Gastrocnemius medialis (tissue), 4 donors: ENCODE measurements at regions not wholly inside any gene's neighbourhood (a gene's known extent, or its start where the extent isn't known, plus 50 kb on each side); places are given as distances from the start of the nearest gene placed in this dataset.
"Not testable (repeated sequence)": the region's sequence is repeated elsewhere in the genome, so short reads cannot be mapped to it uniquely, and the experiment has no call there.

Experiments used
- ATAC-seq, 2 donors: fragments of 150-250 bp; one replicate each; pipeline ENCODE4 v1.9.1; 2016
- DNase-seq, 2 donors: peaks; one replicate each; pipeline ENCODE4 v3.0.0-alpha.2; 2019
- H3K27ac ChIP-seq, 4 donors: fragments of 200-600 bp; sonication (generic); 1 replicate in 1 of 4; 2 replicates in 3 of 4; pipeline ENCODE4 v1.5.1; 2016 to 2018; ENCODE audit warnings: mild to moderate bottlenecking in 2 of 4, moderate library complexity in 1 of 4
- H3K27me3 ChIP-seq, 3 donors: fragments of 200-600 bp; sonication (generic) in 2 of 3; 1 replicate in 1 of 3; 2 replicates in 2 of 3; pipeline versions ENCODE4 v1.5.1 to v1.6.0; 2016 to 2019; ENCODE audit warnings: mild to moderate bottlenecking in 1 of 3, moderate library complexity in 1 of 3
- H3K36me3 ChIP-seq, 2 donors: fragments of 200-600 bp; sonication (generic) in 1 of 2; one replicate each; pipeline ENCODE4 v1.5.1; 2017 to 2018
- H3K4me1 ChIP-seq, 2 donors: fragments of 200-600 bp; sonication (generic) in 1 of 2; one replicate each; pipeline ENCODE4 v1.5.1; 2016 to 2017; ENCODE audit warnings: mild to moderate bottlenecking in 2 of 2
- H3K4me3 ChIP-seq, 4 donors: fragments of 200-600 bp; sonication (generic) in 3 of 4; 1 replicate in 1 of 4; 2 replicates in 3 of 4; pipeline ENCODE4 v1.5.1; 2016 to 2019; ENCODE audit warnings: mild to moderate bottlenecking in 2 of 4
- H3K9me3 ChIP-seq, 3 donors: fragments of 200-600 bp; sonication (generic) in 2 of 3; 1 replicate in 1 of 3; 2 replicates in 2 of 3; pipeline ENCODE4 v1.5.1; 2016 to 2019
- POLR2A ChIP-seq, 2 donors: fragments of 450-650 bp; IDR thresholded peaks; one replicate each; pipeline ENCODE4 v1.6.1; 2017; ENCODE audit warnings: antibody characterized with exemption in 2 of 2, mild to moderate bottlenecking in 2 of 2, moderate library complexity in 2 of 2
- in situ Hi-C, 4 donors: fragments of 200-750 bp; cut with MboI; loops; one replicate each; pipeline versions ENCODE4 v1.15.0 to v1.8.0; 2017; ENCODE audit warnings: low sequenced_read_pairs in 4 of 4
- intact Hi-C: fragments of 100-400 bp; cut with DNase I; formaldehyde crosslinking; loops from one replicate; pipeline ENCODE4 v1.15.1; 2023; ENCODE audit warnings: low total_unique reads
- TF ChIP-seq, protein P1 (sequence below), 5 experiments: fragments of 450-650 bp in 3 of 5; fragments of 200-600 bp in 2 of 5; sonication (generic) in 2 of 5; IDR thresholded peaks in 4 of 5; conservative IDR thresholded peaks in 1 of 5; 1 replicate in 4 of 5; 2 replicates in 1 of 5; pipeline ENCODE4 v1.5.1; 2016 to 2019; ENCODE audit warnings: antibody characterized with exemption in 5 of 5, mild to moderate bottlenecking in 3 of 5, moderate library complexity in 3 of 5

DNA sequence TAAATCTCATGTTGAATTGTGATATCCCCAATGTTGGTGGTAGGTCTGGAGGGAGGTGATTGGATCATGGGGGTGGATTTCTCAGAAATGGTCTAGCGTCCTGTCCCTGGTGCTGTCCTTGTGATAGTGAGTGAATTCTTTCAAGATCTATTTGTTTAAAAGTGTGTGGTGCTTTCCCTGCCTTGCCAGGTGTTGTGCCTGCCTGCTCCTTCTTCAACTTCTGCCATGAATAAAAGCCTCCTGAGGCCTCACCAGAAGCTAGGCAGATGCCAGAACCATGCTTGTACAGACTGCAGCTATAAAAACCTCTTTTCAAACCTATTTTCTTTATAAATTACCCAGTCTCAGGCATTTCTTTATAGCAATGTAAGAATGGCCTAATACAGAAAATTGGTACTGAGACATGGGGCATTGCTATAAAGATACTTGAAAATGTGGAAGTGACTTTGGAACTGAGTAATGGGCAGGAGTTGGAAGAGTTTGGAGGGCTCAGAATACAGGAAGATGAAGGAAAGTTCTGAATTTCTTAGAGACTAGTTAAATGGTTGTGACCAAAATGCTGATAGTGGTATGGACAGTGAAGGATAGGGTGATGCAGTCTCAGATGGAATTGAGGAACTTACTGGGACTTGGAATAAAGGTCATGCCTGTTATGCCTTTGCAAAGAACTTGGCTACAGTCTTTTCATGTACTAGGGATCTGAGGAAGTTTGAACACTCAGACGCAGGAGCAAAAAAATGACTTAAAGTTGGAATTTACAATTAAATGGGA, 1514.6 kb upstream of the TPTE start:
- ATAC-seq, H3K9me3 ChIP-seq, H3K27ac ChIP-seq, DNase-seq, H3K36me3 ChIP-seq, H3K4me3 ChIP-seq, intact Hi-C loops, in situ Hi-C loops, H3K4me1 ChIP-seq: not testable (repeated sequence)
- H3K27me3 ChIP-seq: peaks cover 0 to 18% (median 10%) of the 10 kb centered on the region in 3 donors

DNA sequence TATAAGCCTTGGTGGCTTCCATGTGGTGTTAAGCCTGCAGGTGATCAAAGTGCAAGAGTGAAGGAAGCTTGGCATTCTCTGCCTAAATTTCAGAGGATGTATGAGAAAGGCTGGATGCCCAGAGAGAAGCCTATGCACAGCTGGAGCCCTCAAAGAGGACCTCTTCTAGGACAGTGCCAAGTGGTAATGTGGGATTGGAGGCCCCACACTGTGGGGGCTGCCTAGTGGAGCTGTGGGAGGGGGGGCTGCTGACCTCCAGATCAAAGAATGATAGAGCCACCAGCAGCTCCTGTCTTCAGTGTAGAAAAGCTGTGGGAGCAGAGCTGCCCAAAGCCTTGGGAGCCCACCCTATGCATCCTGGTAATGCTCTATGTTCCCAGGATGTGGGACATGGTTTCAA, 1512.7 kb upstream of the TPTE start:
- Histone ChIP-seq H3K4me3 (no peak overlapping the region), H3K27ac (no peak overlapping the region), H3K9me3 (no peaks in the 10 kb centered on the region), H3K4me1 (no peaks in the 10 kb centered on the region), H3K27me3 (peaks cover 0 to 21% (median 16%) of the 10 kb centered on the region in 3 donors), H3K36me3 (no peaks in the 10 kb centered on the region)
- ATAC-seq (no peak), DNase-seq (no peak)
- intact Hi-C loops (no loop called here), in situ Hi-C loops (no loop called here)
- TF ChIP-seq POLR2A (IDR thresholded peaks at IDR 0.05): no peak
- TF ChIP-seq, protein P1, sequence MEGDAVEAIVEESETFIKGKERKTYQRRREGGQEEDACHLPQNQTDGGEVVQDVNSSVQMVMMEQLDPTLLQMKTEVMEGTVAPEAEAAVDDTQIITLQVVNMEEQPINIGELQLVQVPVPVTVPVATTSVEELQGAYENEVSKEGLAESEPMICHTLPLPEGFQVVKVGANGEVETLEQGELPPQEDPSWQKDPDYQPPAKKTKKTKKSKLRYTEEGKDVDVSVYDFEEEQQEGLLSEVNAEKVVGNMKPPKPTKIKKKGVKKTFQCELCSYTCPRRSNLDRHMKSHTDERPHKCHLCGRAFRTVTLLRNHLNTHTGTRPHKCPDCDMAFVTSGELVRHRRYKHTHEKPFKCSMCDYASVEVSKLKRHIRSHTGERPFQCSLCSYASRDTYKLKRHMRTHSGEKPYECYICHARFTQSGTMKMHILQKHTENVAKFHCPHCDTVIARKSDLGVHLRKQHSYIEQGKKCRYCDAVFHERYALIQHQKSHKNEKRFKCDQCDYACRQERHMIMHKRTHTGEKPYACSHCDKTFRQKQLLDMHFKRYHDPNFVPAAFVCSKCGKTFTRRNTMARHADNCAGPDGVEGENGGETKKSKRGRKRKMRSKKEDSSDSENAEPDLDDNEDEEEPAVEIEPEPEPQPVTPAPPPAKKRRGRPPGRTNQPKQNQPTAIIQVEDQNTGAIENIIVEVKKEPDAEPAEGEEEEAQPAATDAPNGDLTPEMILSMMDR (IDR thresholded peaks at IDR 0.05 in 4 of 5, conservative IDR thresholded peaks at IDR 0.05 in 1 of 5): no peak

DNA sequence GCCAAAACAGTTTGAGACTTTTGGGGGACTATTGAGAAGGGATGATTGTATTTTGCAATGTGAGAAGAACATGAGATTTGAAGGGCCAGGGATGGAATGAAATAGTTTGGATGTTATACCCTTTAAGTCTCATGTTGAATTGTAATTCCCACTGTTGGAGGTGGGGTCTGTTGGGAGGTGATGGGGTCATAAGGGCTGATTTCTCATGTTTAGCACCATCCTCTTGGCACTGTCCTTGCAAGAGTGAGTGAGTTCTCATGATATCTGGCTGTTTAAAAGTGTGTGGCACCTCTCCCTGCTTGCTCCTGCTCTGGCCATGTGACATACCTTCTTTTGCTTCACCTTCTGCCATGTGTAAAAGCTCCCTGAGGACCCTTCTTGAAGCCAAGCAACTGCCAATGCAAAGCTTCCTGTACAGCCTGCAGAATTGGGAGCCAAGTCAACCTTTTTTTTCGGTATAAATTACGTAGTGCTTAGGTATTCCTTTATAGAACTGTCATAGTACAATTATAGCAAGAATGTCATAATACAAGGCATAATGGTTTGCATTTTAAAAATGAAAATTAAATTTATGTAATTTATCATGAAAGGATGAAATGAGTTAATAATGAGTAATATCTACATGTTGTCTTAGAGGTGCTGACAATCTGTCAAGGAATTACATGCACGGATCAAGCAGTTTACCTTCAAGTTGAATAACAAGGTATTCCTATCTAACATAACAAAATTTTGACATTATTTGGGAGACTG, 1511.9 kb upstream of the TPTE start:
- H3K27ac ChIP-seq, ATAC-seq, in situ Hi-C loops, H3K4me1 ChIP-seq, DNase-seq, H3K9me3 ChIP-seq, H3K36me3 ChIP-seq, intact Hi-C loops, H3K4me3 ChIP-seq: not testable (repeated sequence)
- H3K27me3 ChIP-seq: peaks cover 0 to 22% (median 16%) of the 10 kb centered on the region in 3 donors

DNA sequence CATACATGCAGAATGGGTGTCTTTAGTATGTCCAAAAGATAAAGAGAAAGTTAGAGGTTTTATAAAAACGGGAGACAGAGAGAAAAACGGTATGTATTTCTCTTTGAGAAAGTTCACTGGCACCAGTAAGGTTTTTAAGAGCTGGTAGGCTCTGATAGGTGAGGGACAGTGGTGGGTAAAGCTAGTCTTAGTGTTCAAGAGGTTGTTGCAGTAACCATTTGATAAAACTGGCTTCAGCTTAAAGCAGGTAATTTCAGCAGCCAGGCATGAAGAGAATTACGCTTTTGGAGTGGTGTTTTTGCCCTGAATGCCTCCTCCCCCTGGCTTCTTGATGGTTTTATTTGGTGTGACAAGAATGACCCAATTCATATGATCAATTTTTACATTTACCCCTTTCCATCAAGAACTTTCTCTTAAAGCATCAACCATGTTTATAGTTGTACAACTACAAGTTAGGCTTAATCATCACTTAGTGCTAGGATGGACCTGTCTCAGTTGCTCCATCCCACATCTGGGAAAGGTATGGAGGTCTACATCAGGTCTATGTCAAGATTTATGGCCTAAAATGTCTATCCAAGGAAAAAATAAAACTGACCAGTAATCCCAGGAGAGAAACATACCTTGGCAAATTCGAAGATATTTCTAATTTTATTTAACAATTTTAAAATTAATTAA, 1511.1 kb upstream of the TPTE start:
- DNase-seq, in situ Hi-C loops, H3K9me3 ChIP-seq, intact Hi-C loops, H3K27ac ChIP-seq, H3K4me3 ChIP-seq, H3K4me1 ChIP-seq, H3K36me3 ChIP-seq, ATAC-seq: not testable (repeated sequence)
- peaks cover 0 to 16% (median 14%) of the 10 kb centered on the region in 3 donors for H3K27me3 ChIP-seq

DNA sequence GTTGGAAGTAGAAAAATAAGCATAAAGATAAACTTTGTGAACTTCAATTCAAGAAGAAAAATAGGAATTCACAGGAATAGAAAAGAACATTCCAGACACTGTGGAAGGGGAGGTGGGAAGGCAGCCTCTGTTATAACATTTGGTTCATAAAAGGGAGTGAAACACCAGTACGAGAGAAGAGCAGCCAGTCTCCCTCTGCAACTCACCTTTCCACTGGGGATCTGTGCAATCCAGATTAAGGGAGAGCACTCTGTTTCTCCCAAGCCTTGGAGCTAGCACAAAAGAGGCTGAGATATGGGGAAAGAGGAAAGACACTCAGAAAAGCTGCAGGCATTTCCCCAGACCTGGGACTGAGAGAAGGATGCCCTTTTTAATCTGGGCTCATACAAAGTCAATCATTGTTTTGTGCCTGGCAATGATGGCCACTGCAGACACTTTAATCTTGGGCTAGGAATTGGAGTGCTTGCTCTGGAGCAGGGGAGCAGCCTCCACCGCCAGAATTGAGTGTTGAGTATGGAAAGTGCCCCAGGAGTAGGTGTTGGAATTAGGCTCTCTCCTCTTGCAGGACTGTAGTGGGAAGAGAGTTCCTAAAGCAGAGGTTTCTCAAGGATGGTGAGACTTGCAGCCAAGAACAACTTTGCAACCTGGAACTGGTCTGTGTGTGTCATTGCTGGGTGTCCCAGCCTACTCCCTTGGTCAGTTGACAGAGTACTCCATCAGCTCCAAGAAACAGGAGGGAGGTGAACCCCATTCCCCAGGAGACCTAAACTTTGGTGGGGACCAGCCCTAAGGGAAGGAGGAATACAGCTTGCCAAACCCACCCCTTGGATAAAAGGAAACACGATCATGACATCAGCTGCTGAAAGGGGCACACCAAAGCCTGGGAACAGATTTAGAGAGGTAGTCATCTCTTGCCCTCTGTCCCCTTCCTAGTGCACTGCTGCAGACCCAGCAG, 1510.2 kb upstream of the TPTE start:
- H3K27me3 ChIP-seq: peaks cover 0 to 16% (median 14%) of the 10 kb centered on the region in 3 donors
- ATAC-seq, in situ Hi-C loops: not testable (repeated sequence)

DNA sequence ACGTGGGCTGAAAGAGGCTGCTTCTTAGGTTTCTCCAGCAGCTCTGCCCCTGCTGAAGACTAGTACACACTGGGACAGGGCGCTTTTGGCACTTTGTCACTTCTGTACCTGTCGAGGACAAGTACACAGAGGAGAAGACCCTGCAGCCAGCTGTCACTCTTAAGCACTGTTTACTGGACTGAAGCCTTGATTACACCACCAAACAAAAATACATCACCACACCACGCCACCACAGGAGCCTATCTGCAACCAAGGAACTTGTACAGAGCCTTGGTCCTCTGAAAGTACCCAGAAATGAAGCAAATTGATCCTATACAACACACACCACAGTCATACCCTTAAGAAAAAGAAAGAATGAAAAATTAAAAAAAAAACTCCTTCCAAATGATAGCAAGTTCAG, 1509.5 kb upstream of the TPTE start:
- H3K9me3 ChIP-seq, in situ Hi-C loops, intact Hi-C loops, DNase-seq, H3K27ac ChIP-seq, ATAC-seq, H3K4me3 ChIP-seq, H3K36me3 ChIP-seq, H3K4me1 ChIP-seq: not testable (repeated sequence)
- peaks cover 0 to 14% (median 14%) of the 10 kb centered on the region in 3 donors for H3K27me3 ChIP-seq

More for the DNA sequence above, 1510.2 kb upstream of the TPTE start:
- H3K9me3 ChIP-seq, intact Hi-C loops, H3K36me3 ChIP-seq, H3K27ac ChIP-seq, H3K4me1 ChIP-seq, DNase-seq, H3K4me3 ChIP-seq: not testable (repeated sequence)

DNA sequence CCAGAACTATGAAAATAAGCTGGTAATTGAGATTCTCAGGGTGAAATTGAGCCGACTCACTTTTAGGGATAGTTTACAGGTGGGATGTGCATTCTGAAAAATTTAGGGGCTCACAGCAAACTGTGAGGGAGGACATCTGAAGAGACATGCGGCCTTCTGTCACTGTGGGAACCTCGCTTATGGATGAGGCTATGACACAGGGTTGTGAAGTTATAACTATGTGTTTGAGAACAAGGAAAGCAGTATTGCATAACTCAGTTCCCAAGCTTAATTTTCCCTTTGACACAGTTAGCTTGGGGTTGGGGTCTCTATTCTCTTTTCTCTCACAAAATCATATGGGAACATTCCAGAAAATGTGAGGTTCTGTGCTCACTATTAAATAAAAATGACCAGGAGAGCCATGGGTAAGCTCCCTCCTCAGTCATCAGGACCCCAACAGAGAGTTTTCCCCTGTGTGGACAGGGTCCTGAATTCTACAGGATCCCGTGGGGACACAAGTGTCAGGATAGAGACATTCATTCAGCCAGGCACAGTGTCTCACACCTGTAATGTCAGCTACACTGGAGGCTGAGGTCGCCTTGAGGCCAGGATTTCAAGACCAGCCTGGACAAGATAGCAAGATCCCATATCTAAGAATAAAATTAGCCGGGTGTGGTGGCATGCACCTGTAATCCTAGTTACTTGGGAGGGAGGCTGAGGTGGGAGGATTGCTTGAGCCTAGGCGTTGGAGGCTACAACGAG, 1507.7 kb upstream of the TPTE start:
- intact Hi-C loops, H3K4me1 ChIP-seq, ATAC-seq, DNase-seq, H3K9me3 ChIP-seq, in situ Hi-C loops, H3K4me3 ChIP-seq, H3K36me3 ChIP-seq, H3K27ac ChIP-seq: not testable (repeated sequence)
- H3K27me3 ChIP-seq: peaks cover 0 to 13% (median 8%) of the 10 kb centered on the region in 3 donors

DNA sequence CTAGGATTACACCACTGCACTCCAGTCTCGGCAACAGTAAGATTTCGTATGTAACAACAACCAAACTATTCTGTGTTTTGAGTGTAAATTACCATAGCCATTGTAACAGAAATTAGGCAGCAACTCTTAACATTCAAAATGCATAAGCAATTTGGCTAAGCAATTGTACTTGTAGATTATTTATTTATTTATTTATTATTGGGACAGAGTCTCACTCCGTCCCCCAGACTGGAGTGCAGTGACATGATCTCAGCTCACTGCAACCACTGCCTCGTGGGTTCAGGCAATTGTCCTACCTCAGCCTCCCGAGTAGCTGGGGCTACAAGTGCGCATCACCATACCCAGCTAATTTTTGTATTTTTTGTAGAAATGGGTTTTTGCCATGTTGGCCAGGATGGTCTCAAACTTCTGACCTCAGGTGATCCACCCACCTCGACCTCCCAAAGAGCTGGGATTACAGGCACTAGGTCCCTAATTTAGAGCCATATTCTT, 1507.1 kb upstream of the TPTE start:
- H3K36me3 ChIP-seq, H3K4me3 ChIP-seq, H3K27ac ChIP-seq, ATAC-seq, in situ Hi-C loops, DNase-seq, H3K9me3 ChIP-seq, intact Hi-C loops, H3K4me1 ChIP-seq: not testable (repeated sequence)
- peaks cover 0 to 11% (median 8%) of the 10 kb centered on the region in 3 donors for H3K27me3 ChIP-seq
